GM19023 (cell line): ENCODE measurements at regions not wholly inside any gene's neighbourhood (a gene's known extent, or its start where the extent isn't known, plus 50 kb on each side); places are given as distances from the start of the nearest gene placed in this dataset.
"Not testable (repeated sequence)": the region's sequence is repeated elsewhere in the genome, so short reads cannot be mapped to it uniquely, and the experiment has no call there.

Source experiments
- ATAC-seq: cut with Tn5 transposase; IDR thresholded peaks from one replicate; pipeline ENCODE4 v1.9.1; 2021; ENCODE audit warnings: mild to moderate bottlenecking, moderate library complexity; ENCODE audit not compliant: unreplicated experiment

- no peak for ATAC-seq
Measured at GRCh38 chr20:19868441-19868840, 110.4 kb downstream of the RIN2 start.

GRCh38 chr20:19872001-19872400, 113.9 kb downstream of the RIN2 start:
- ATAC-seq = no peak

- no peak for ATAC-seq
Measured at GRCh38 chr20:19874040-19874727, 116.1 kb downstream of the RIN2 start.

- no peak for ATAC-seq
Measured at GRCh38 chr20:19875376-19876221, 117.5 kb downstream of the RIN2 start.

GRCh38 chr20:19876828-19877460, 118.9 kb downstream of the RIN2 start:
- no peak for ATAC-seq

GRCh38 chr20:19879874-19880255, 121.8 kb downstream of the RIN2 start:
- ATAC-seq = not testable (repeated sequence)

GRCh38 chr20:19880256-19881079, 122.4 kb downstream of the RIN2 start:
- no peak for ATAC-seq

GRCh38 chr20:19881080-19881840, 123.2 kb downstream of the RIN2 start:
- ATAC-seq = no peak

GRCh38 chr20:19881990-19882389, 123.9 kb downstream of the RIN2 start:
- no peak for ATAC-seq

- ATAC-seq = no peak
Measured at GRCh38 chr20:19882446-19882845, 124.4 kb downstream of the RIN2 start.

GRCh38 chr20:19883501-19883900, 125.4 kb downstream of the RIN2 start:
- no peak for ATAC-seq

GRCh38 chr20:19885594-19885938, 127.5 kb downstream of the RIN2 start:
- no peak for ATAC-seq

- no peak for ATAC-seq
Measured at GRCh38 chr20:19885939-19886660, 128.0 kb downstream of the RIN2 start.

GRCh38 chr20:19886661-19887288, 128.7 kb downstream of the RIN2 start:
- no peak for ATAC-seq

- no peak for ATAC-seq
Measured at GRCh38 chr20:19887556-19888268, 129.4 kb upstream of the NAA20 start.

GRCh38 chr20:19888269-19888671, 128.9 kb upstream of the NAA20 start:
- no peak for ATAC-seq

GRCh38 chr20:19889011-19889953, 127.9 kb upstream of the NAA20 start:
- ATAC-seq = no peak
